HCT116 (cell line): ENCODE measurements at regions not wholly inside any gene's neighbourhood (a gene's known extent, or its start where the extent isn't known, plus 50 kb on each side); places are given as distances from the start of the nearest gene placed in this dataset.

ENCODE experiments used
- ATAC-seq: fragments of 200-7000 bp; cut with Tn5 transposase; 2 replicates; pipeline ENCODE4 v1.9.1; 2020; ENCODE audit warnings: mild to moderate bottlenecking, moderate library complexity
- BruUV-seq: library from RNA; stranded (reverse); fragments of 400-500 nt; replicated peaks from 2 replicates; lab custom pipeline; 2021; lab: Mats Ljungman, UMichigan
- CTCF ChIA-PET: fragments of 300-600 bp; sonication (Branson Sonifier 250); formaldehyde crosslinking; loops from one replicate; lab custom pipeline; 2021; ENCODE audit warnings: antibody characterized with exemption; lab: Charles Lee
- POLR2A ChIA-PET: fragments of 300-600, 350-600 bp; sonication (Branson Sonifier 250); formaldehyde crosslinking; loops from one replicate; lab custom pipeline; 2021; ENCODE audit warnings: antibody characterized with exemption; lab: Charles Lee
- RAD21 ChIA-PET, 2 experiments: fragments of 300-600 bp; sonication (Branson Sonifier 250); formaldehyde crosslinking; loops; one replicate each; lab custom pipeline; 2023; ENCODE audit warnings: low total read pairs in 2 of 2; ENCODE audit not compliant: uncharacterized antibody in 2 of 2, unreplicated experiment in 2 of 2, low non-redundant PET in 1 of 2; lab: Charles Lee
- DNase-seq: peaks from one replicate; pipeline ENCODE4 v3.0.0-alpha.2; 2010; ENCODE audit warnings: low read depth, low spot score
- H2AFZ ChIP-seq: fragments of 200-600 bp; shearing (Covaris generic), sonication (generic); 2 replicates; pipeline ENCODE4 v1.6.1; 2017; ENCODE audit warnings: low read depth, mixed run types, mixed read lengths, antibody characterized with exemption, low read length; ENCODE audit not compliant: poor library complexity, severe bottlenecking
- H3K27ac ChIP-seq: 2 replicates; pipeline ENCODE4 v1.5.1; 2012; ENCODE audit warnings: low read depth, low read length
- H3K27me3 ChIP-seq: fragments of 200-600 bp; sonication (generic); 2 replicates; pipeline ENCODE4 v1.6.1; 2016; ENCODE audit warnings: mixed run types, low read length, mixed read lengths; ENCODE audit not compliant: insufficient read depth
- H3K36me3 ChIP-seq, 2 experiments: fragments of 200-500 bp in 1 of 2; fragments of 200-600 bp in 1 of 2; sonication (Bioruptor generic) in 1 of 2; sonication (generic) in 1 of 2; 2 replicates each; pipeline versions ENCODE4 v1.5.1 to v1.6.1; 2014 to 2016; ENCODE audit warnings: low read length in 2 of 2, inconsistent platforms in 1 of 2, mixed read lengths in 1 of 2, mixed run types in 1 of 2; ENCODE audit not compliant: insufficient read depth in 2 of 2, control insufficient read depth in 1 of 2
- H3K4me1 ChIP-seq, 2 experiments: fragments of 200-600 bp in 1 of 2; sonication (generic) in 1 of 2; 2 replicates each; pipeline versions ENCODE4 v1.5.1 to v1.6.1; 2012 to 2017; ENCODE audit warnings: low read length in 2 of 2, inconsistent platforms in 1 of 2, mild to moderate bottlenecking in 1 of 2, mixed read lengths in 1 of 2, mixed run types in 1 of 2, moderate library complexity in 1 of 2; ENCODE audit not compliant: insufficient read depth in 2 of 2, control insufficient read depth in 1 of 2
- H3K4me2 ChIP-seq: fragments of 200-600 bp; sonication (generic); 2 replicates; pipeline ENCODE4 v1.6.1; 2017; ENCODE audit warnings: mixed run types, low read length, mixed read lengths
- H3K4me3 ChIP-seq, 2 experiments: fragments of 200-600 bp in 1 of 2; sonication (generic) in 1 of 2; replicated peaks in 1 of 2; 2 replicates each; pipeline ENCODE4 v1.5.1; 2011 to 2016; ENCODE audit warnings: low read length in 2 of 2, control low read depth in 1 of 2, low read depth in 1 of 2, mild to moderate bottlenecking in 1 of 2, mixed read lengths in 1 of 2, mixed run types in 1 of 2
- H3K79me2 ChIP-seq: fragments of 200-600 bp; sonication (generic); 2 replicates; pipeline ENCODE4 v1.6.1; 2017; ENCODE audit warnings: mild to moderate bottlenecking, mixed run types, low read length, moderate library complexity, mixed read lengths; ENCODE audit not compliant: insufficient read depth
- H3K9ac ChIP-seq: fragments of 200-600 bp; sonication (generic); 2 replicates; pipeline ENCODE4 v1.6.1; 2016; ENCODE audit warnings: low read length, mixed read lengths
- H3K9me2 ChIP-seq: fragments of 200-600 bp; sonication (generic), shearing (Covaris generic); 2 replicates; pipeline ENCODE4 v1.6.1; 2017; ENCODE audit warnings: mixed run types, mild to moderate bottlenecking, moderate library complexity; ENCODE audit not compliant: insufficient read depth
- H3K9me3 ChIP-seq, 2 experiments: fragments of 200-500 bp in 1 of 2; fragments of 200-600 bp in 1 of 2; sonication (Bioruptor generic) in 1 of 2; sonication (generic) in 1 of 2; 2 replicates each; pipeline ENCODE4 v1.6.1; 2014 to 2017; ENCODE audit warnings: low read length in 2 of 2, mixed read lengths in 2 of 2, inconsistent platforms in 1 of 2, low read depth in 1 of 2, mild to moderate bottlenecking in 1 of 2, mixed run types in 1 of 2, moderate library complexity in 1 of 2; ENCODE audit not compliant: control insufficient read depth in 1 of 2, insufficient read depth in 1 of 2
- H4K20me1 ChIP-seq: fragments of 200-600 bp; sonication (generic), shearing (Covaris generic); 2 replicates; pipeline ENCODE4 v1.6.1; 2017; ENCODE audit warnings: mixed run types, mild to moderate bottlenecking, moderate library complexity; ENCODE audit not compliant: insufficient read depth
- ATF3 ChIP-seq: IDR thresholded peaks from 2 replicates; pipeline ENCODE4 v1.6.1; 2012
- CBX3 ChIP-seq: IDR thresholded peaks from 2 replicates; pipeline ENCODE4 v1.6.1; 2012; ENCODE audit warnings: low read depth
- CTCF ChIP-seq, 3 experiments: fragments of 200-600 bp in 1 of 3; sonication (generic) in 1 of 3; IDR thresholded peaks in 2 of 3; conservative IDR thresholded peaks in 1 of 3; 2 replicates each; pipeline ENCODE4 v1.5.1; 2012 to 2017; ENCODE audit warnings: low read depth in 2 of 3, low read length in 2 of 3, antibody characterized with exemption in 1 of 3, borderline replicate concordance in 1 of 3, control low read depth in 1 of 3, mild to moderate bottlenecking in 1 of 3, mixed read lengths in 1 of 3, mixed run types in 1 of 3, moderate library complexity in 1 of 3; ENCODE audit not compliant: insufficient read depth in 1 of 3
- EZH2phosphoT487 ChIP-seq: fragments of 200-600 bp; IDR thresholded peaks from 2 replicates; pipeline ENCODE4 v1.6.1; 2018; ENCODE audit warnings: antibody characterized with exemption, borderline replicate concordance
- FOSL1 ChIP-seq: IDR thresholded peaks from 2 replicates; pipeline ENCODE4 v1.6.1; 2012; ENCODE audit warnings: low read depth
- JUND ChIP-seq: IDR thresholded peaks from 2 replicates; pipeline ENCODE4 v1.6.1; 2012
- MAX ChIP-seq: IDR thresholded peaks from 2 replicates; pipeline ENCODE4 v1.6.1; 2012
- POLR2A ChIP-seq: IDR thresholded peaks from 2 replicates; pipeline ENCODE4 v1.7.0; 2011; ENCODE audit warnings: borderline replicate concordance; ENCODE audit not compliant: insufficient read depth, insufficient read length; ENCODE audit errors: extremely low read depth
- REST ChIP-seq: IDR thresholded peaks from 2 replicates; pipeline ENCODE4 v1.6.1; 2012; ENCODE audit warnings: low read depth
- SIN3A ChIP-seq: IDR thresholded peaks from 2 replicates; pipeline ENCODE4 v1.6.1; 2012; ENCODE audit warnings: low read depth
- SP1 ChIP-seq: IDR thresholded peaks from 2 replicates; pipeline ENCODE4 v1.6.1; 2012; ENCODE audit warnings: low read depth
- SRF ChIP-seq: IDR thresholded peaks from 2 replicates; pipeline ENCODE4 v1.6.1; 2012; ENCODE audit warnings: low read depth
- YY1 ChIP-seq: IDR thresholded peaks from 2 replicates; pipeline ENCODE4 v1.6.1; 2011; ENCODE audit warnings: low read length, low read depth, moderate library complexity, mild to moderate bottlenecking; ENCODE audit not compliant: insufficient replicate concordance; ENCODE audit errors: extremely low read depth
- ZBTB33 ChIP-seq: IDR thresholded peaks from 2 replicates; pipeline ENCODE4 v1.6.1; 2011; ENCODE audit warnings: mild to moderate bottlenecking, low read length, moderate library complexity; ENCODE audit not compliant: insufficient replicate concordance; ENCODE audit errors: extremely low read depth
- ZNF274 ChIP-seq: fragments of 200-500 bp; sonication (Bioruptor generic); IDR thresholded peaks from 2 replicates; pipeline ENCODE4 v1.6.1; 2014; ENCODE audit warnings: mild to moderate bottlenecking, low read depth, low read length, inconsistent platforms
- intact Hi-C: fragments of 100-400 bp; cut with micrococcal nuclease; formaldehyde crosslinking; loops from 2 replicates; pipeline ENCODE4 v1.10.0; 2022

- intact Hi-C loops: no loop called here
- Histone ChIP-seq H3K27me3 (no peaks in the 10 kb centered on the region), H3K9me3 (no peaks in the 10 kb centered on the region), H4K20me1 (no peaks in the 10 kb centered on the region)
- CTCF ChIA-PET: no interaction called here
- no peak for ATAC-seq
- DNase-seq: no peak
- no peak for TF ChIP-seq SRF
- no peak for TF ChIP-seq ZBTB33
- no peak for TF ChIP-seq ATF3
- no peak for TF ChIP-seq SIN3A
- TF ChIP-seq MAX: no peak
- TF ChIP-seq EZH2phosphoT487: no peak
- TF ChIP-seq JUND: no peak
- no peak for TF ChIP-seq CBX3
- no peak for TF ChIP-seq SP1
- no peak for TF ChIP-seq FOSL1
- TF ChIP-seq CTCF (IDR thresholded peaks at IDR 0.05 in 2 of 3, conservative IDR thresholded peaks at IDR 0.05 in 1 of 3; ENCODE audit: borderline replicate concordance in 1 of 3, insufficient read depth in 1 of 3, low read depth in 2 of 3, low read length in 2 of 3): no peak
- TF ChIP-seq YY1: no peak
- TF ChIP-seq REST: no peak
- TF ChIP-seq ZNF274: no peak
- TF ChIP-seq POLR2A: no peak
- TF ChIP-seq, all 23 proteins: peak for 0
- Histone ChIP-seq H2AFZ (no peak overlapping the region), H3K9ac (no peak overlapping the region), H3K4me3 (no peak overlapping the region), H3K36me3 (no peaks in the 10 kb centered on the region), H3K4me2 (no peak overlapping the region), H3K79me2 (no peaks in the 10 kb centered on the region), H3K4me1 (no peaks in the 10 kb centered on the region), H3K27ac (no peak overlapping the region), H3K9me2 (no peaks in the 10 kb centered on the region)
- no TSS peak for BruUV-seq
- POLR2A ChIA-PET: no interaction called here
- RAD21 ChIA-PET: no interaction called here
Measured at GRCh38 chr15:62798536-62798935, 244.0 kb upstream of the TPM1 start.
